ENCODE measurements at regions not wholly inside any gene's neighbourhood (a gene's known extent, or its start where the extent isn't known, plus 50 kb on each side); places are given as distances from the start of the nearest gene placed in this dataset.
A peak's percentile ranks its signal among the peaks of the same experiment; 100 is the strongest.

- no peak for DNase-seq (ENCODE audit: insufficient read length, low spot score)
- FAIRE-seq = no peak
Measured at GRCh38 chr6:33924681-33925080, 120.9 kb upstream of the MLN start.

- DNase-seq (ENCODE audit: insufficient read length, low spot score) = no peak
- FAIRE-seq = no peak
Measured at GRCh38 chr6:33923857-33924514, 120.2 kb upstream of the MLN start.

GRCh38 chr6:33921745-33922144 is 117.9 kb upstream of the MLN start:
- FAIRE-seq = no peak

DNA sequence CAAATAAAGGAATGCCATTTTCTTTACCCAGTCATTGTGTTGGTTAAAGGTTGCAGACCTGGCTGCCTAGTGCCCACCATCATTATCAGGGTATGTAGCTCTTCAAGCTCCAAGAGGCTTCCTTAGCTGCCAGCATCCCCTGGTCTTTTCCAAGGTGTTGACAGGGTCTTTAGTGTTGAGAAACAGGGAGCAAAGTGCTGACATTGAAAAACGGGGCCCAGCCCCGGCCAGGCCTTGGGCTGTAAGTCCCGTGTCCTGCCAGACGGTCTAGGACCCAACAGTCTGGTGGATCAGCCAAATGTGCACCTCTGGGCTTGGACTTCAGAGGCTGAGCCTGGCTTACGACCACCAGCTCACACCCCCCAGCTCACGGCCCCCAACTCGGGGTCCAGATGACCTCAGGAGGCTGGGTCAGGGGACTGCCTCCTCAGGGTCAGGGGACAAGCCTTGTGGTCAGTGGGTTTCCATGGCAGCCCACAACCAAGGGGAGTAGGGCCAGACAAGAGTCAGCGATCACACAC is 114.4 kb upstream of the MLN start:
- FAIRE-seq (no peak), DNase-seq (ENCODE audit: insufficient read length, low spot score) (no peak)

More at GRCh38 chr6:33921745-33922144, 117.9 kb upstream of the MLN start:
- DNase-seq (ENCODE audit: insufficient read length, low spot score) = no peak

- FAIRE-seq (no peak), DNase-seq (ENCODE audit: insufficient read length, low spot score) (no peak)
Measured at GRCh38 chr6:33915134-33915533, 111.3 kb upstream of the MLN start.

GRCh38 chr6:33914645-33915044 is 110.8 kb upstream of the MLN start:
- DNase-seq (ENCODE audit: insufficient read length, low spot score) (no peak), FAIRE-seq (no peak)

DNA sequence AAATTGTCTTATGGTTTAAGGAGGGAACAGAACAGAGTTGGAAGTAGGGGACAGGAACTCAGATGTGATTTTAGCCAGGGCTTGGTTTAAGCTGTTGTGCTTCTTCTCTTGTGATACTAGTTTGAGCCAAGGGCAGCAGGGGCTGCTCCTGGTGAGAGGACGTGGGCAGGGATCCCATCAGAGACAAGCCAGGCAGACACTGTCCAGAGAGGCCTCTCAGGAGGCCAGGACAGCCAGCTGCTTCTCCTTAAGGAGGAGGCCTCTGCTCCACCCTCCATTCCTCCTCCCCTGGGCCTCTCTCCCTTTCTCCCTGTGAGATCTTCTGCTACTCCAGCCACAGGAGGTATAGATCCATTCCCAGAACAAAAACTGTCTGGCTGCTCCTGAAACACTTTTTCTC is 108.4 kb upstream of the MLN start:
- DNase-seq (ENCODE audit: insufficient read length, low spot score) (no peak), FAIRE-seq (no peak)

DNA sequence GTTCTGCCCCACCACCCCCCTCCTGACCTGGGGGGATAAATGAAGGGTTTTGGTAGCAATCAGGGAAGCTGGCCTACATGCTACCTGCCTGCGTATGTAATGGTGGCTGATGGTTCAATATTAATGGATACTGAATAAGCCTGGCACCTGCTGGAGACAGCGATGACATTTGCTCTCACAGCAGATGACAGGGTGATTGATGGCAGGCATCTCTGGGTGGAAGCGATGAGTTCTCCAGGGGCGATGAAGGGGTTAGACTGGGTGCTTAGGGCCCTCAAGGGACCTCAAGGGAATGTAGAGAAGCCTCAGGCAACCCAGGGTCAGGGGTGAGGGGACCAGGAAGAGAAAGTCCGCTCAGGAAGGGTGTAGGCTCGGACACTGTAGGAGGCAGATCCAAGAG is 107.7 kb upstream of the MLN start:
- FAIRE-seq (no peak), DNase-seq (ENCODE audit: insufficient read length, low spot score) (no peak)

GRCh38 chr6:33910594-33910993 is 106.8 kb upstream of the MLN start:
- DNase-seq (ENCODE audit: insufficient read length, low spot score) = no peak
- FAIRE-seq = no peak

GRCh38 chr6:33909737-33910136 is 105.9 kb upstream of the MLN start:
- no peak for DNase-seq (ENCODE audit: insufficient read length, low spot score)
- FAIRE-seq = no peak

DNA sequence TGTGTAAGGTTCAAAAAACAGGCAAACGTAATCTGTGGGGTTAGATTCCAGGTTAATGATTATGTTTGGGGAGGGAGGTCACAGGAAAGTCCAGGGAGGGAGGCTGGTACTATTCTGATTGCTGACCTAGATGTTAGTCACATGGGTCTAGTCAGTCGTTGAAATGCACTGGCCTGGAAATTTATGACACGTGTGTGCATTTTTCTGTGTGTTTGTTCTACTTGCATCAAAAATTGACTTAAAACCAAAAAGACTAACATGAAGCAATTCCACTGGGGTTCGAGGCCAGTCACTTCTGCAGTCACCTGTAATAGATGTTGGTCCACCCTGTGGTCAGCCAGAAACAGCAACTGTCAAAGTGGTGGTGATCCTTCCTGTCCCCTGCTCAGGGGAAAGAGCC is 104.2 kb upstream of the MLN start:
- FAIRE-seq (no peak), DNase-seq (ENCODE audit: insufficient read length, low spot score) (no peak)

GRCh38 chr6:33907227-33907626 is 103.4 kb upstream of the MLN start:
- DNase-seq (ENCODE audit: insufficient read length, low spot score) = no peak
- no peak for FAIRE-seq

DNA sequence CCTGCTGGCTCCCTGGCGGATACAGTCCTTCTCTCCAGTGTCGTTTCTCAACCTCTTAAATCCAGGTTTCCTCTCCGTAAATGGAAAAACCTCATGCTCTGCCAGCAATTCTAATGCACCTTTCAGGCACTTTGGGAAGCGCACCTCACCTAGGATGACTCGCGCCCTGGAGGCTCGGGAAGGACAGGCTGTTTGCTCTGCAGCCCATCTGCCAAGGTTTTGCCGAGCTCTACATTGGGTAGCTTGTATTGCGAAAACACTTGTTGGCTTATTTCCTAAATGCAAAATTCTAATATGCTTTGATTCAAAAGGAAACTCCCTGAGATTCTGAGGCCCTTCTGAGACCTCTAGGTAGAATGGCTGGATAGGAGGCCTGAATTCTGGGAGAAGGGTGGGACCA is 102.6 kb upstream of the MLN start:
- FAIRE-seq (no peak), DNase-seq (ENCODE audit: insufficient read length, low spot score) (no peak)

DNA sequence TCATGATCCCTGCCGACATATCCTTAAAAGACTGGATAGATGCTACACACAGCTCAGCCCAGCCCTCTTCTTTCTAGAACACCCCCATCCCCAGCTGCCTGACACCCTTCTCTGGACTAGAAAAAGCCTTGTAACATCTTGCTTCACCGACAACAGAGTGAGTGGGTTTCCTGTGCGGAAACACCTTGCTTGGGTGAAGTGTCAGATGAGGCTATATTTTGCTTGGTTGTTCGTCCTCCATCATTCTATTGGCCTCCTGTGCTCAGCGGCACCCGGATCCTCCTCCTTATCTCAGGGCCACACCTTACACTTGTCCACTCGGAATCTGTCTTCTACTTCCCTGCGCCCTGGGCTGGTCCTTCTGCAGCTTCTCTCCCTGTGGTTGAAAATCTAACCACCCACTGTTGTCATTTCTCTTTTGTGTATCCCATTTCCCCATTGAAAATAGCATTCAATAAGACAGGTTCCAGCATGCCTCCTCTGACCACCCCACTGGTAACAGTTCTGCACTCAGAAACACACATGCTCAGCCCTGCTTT is 101.3 kb upstream of the MLN start:
- FAIRE-seq (no peak), DNase-seq (ENCODE audit: insufficient read length, low spot score) (no peak)

DNA sequence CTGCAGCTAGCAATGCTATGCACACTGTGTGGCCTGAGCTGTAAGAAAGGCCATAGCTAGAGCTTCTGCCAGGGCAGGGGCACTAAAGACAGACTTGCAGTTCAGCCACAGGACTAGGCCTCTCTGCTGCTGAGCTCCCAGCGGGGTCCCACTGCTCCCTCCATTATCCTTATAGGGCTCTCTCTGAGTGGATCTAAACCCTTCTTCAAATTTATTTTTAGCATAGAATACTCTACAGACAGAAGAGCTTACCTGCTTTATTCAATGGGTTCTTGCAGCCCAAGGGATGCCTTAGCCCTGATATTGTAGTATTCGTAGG is 100.9 kb upstream of the MLN start:
- no peak for FAIRE-seq
- no peak for DNase-seq (ENCODE audit: insufficient read length, low spot score)

DNA sequence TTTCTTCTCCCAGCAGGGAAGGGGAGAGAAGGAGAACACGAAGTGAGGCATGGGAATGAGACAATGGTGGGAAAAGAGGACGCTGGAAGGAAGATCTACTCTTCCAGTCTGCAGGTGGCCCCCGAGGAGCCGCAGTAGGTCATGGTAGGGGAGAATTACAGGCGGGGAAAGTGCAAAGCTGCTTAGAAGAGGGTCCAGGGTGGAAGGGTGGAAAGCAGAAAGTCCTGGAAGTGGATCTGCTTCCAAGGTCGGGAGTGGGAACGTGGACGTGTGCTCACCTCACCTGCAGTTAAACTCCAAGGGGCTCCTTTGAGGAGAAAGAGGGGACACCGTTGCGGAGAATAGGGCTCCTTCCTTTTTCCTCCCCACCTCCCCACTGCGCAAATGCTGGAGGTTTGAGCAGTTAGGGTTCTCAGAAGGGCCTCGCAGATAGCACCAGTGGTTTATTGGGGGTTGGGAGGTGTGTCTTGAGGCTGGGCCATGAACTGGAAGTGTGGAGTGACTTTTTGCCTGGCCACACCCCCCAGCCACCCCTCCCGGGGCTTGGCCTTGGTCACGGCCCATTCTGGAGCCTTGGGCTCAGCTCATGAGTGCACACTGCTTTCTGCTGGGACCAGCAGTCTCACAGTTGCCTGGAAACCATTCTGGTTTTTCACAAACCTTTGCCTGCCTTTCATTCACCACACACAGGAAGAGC is 100.4 kb upstream of the MLN start:
- peak; percentile 48 for FAIRE-seq
- peak; percentile 46 for DNase-seq (ENCODE audit: insufficient read length, low spot score)

DNA sequence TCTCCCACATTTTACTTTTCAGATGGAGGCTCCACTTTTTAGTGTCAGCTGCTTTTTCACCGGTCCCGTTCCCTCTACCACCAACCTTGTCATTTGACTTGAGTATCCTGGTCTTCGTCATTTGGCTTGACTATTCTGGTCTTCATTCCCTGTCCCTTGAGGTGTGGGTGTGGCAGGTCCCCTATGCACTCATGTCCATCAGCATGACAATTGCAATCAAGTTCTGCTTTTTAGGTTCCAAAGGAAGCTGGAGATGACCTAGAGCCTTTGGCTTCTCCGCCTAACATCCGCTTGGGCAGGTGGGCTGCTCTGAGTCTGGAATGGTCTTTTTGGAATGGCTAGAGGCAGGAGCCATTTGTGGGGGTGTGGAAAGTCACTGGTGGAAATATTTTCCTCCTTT is 99.8 kb upstream of the MLN start:
- DNase-seq (ENCODE audit: insufficient read length, low spot score) (no peak), FAIRE-seq (no peak)

DNA sequence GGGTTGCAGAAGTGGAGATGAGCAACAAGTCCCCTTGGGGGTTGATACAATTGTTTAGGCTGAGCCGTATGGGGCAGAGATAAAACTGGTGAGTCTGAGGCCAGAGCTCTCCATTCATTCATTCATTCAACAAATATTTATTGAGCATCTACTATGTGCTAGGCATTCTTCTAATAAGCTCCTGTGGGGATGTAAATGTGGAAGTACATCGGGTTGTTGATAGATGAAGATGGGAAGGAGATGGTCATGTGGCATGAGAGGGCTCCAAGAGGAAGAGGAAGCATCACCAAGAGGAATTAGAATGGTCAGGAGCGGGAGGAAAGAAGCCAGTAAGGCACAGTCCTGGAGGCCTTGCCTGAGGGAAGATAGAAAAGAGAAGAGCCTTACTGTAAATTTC is 98.7 kb upstream of the MLN start:
- FAIRE-seq = no peak
- DNase-seq (ENCODE audit: insufficient read length, low spot score) = no peak

GRCh38 chr6:33901822-33902456 is 98.1 kb upstream of the MLN start:
- DNase-seq (ENCODE audit: insufficient read length, low spot score) (no peak), FAIRE-seq (no peak)

DNA sequence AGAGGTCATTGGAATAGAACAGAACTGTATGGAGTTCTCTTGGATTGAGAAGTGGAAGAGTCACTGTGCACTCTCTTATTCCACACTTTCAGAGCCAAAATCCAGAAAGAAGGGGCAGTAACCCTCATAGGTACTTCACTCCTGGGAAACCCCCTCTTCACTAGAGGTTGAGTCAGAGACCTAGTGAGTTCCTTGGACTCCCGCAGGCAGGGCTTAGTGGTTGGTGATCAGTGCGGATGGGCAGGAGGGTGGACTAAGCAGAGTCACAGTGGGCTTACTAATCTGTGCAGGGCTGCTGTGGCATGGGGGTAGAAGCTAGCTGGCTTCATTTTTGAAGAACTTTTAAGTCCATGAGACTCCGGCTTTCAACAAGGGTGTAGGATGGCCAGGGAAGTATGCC is 95.0 kb upstream of the MLN start:
- FAIRE-seq (no peak), DNase-seq (ENCODE audit: insufficient read length, low spot score) (no peak)

- DNase-seq (ENCODE audit: insufficient read length, low spot score) (no peak), FAIRE-seq (no peak)
Measured at GRCh38 chr6:33897189-33897780, 93.5 kb upstream of the MLN start.
